Activated naive CD4-positive, alpha-beta T cell treated with anti-CD3 and anti-CD28 coated beads, Interleukin-2, amount 50 U/mL, for 16 hours (primary cell): ENCODE measurements at regions not wholly inside any gene's neighbourhood (a gene's known extent, or its start where the extent isn't known, plus 50 kb on each side); places are given as distances from the start of the nearest gene placed in this dataset.

Experiments
- DNase-seq: peaks from one replicate; pipeline ENCODE4 v3.0.0-alpha.2; 2020

- DNase-seq = peak; percentile 44
These were observed 51.1 kb upstream of the EED start for GRCh38 chr11:86193297-86194095.

GRCh38 chr11:86192519-86193257 is 51.9 kb upstream of the EED start:
- no peak for DNase-seq

- DNase-seq = no peak
These were observed 52.7 kb upstream of the EED start for GRCh38 chr11:86191874-86192273.

- DNase-seq = no peak
These were observed 57.5 kb upstream of the EED start for GRCh38 chr11:86187027-86187426.

- no peak for DNase-seq
These were observed 58.2 kb upstream of the EED start for GRCh38 chr11:86186386-86186785.

GRCh38 chr11:86185381-86185750 is 59.2 kb upstream of the EED start:
- no peak for DNase-seq

GRCh38 chr11:86184728-86185380 is 59.7 kb upstream of the EED start:
- DNase-seq = no peak

GRCh38 chr11:86183694-86184093 is 60.9 kb upstream of the EED start:
- DNase-seq = no peak

- DNase-seq = no peak
These were observed 61.5 kb upstream of the EED start for GRCh38 chr11:86182976-86183584.

- DNase-seq = no peak
These were observed 63.2 kb upstream of the EED start for GRCh38 chr11:86181379-86181778.

GRCh38 chr11:86180851-86181250 is 63.7 kb upstream of the EED start:
- no peak for DNase-seq

GRCh38 chr11:86180423-86180822 is 64.1 kb upstream of the EED start:
- DNase-seq = no peak

- DNase-seq = no peak
These were observed 64.9 kb upstream of the EED start for GRCh38 chr11:86179646-86180064.

- DNase-seq = no peak
These were observed 67.3 kb upstream of the EED start for GRCh38 chr11:86177302-86177701.

- no peak for DNase-seq
These were observed 68.2 kb upstream of the EED start for GRCh38 chr11:86176165-86176884.

GRCh38 chr11:86175626-86176025 is 68.9 kb upstream of the EED start:
- no peak for DNase-seq

GRCh38 chr11:86175191-86175590 is 69.4 kb upstream of the EED start:
- no peak for DNase-seq

GRCh38 chr11:86174101-86175046 is 70.2 kb upstream of the EED start:
- no peak for DNase-seq

GRCh38 chr11:86172894-86173293 is 71.7 kb upstream of the EED start:
- no peak for DNase-seq

GRCh38 chr11:86171627-86172026 is 72.9 kb upstream of the EED start:
- no peak for DNase-seq

- DNase-seq = no peak
These were observed 76.9 kb upstream of the EED start for GRCh38 chr11:86167499-86168164.
